Mesendoderm (in vitro differentiated cells): ENCODE measurements at regions not wholly inside any gene's neighbourhood (a gene's known extent, or its start where the extent isn't known, plus 50 kb on each side); places are given as distances from the start of the nearest gene placed in this dataset.

Experiments
- DNase-seq: peaks from one replicate; pipeline ENCODE4 v3.0.0; 2013
- H2AK5ac ChIP-seq: 2 replicates; pipeline ENCODE4 v1.6.1; 2013; ENCODE audit warnings: low read length, inconsistent platforms
- H2BK120ac ChIP-seq: 2 replicates; pipeline ENCODE4 v1.6.1; 2013; ENCODE audit warnings: low read depth, mild to moderate bottlenecking, low read length, moderate library complexity, mixed read lengths
- H2BK15ac ChIP-seq: replicated peaks from 2 replicates; pipeline ENCODE4 v1.6.1; 2013; ENCODE audit warnings: low read depth, mild to moderate bottlenecking, moderate library complexity
- H2BK5ac ChIP-seq: 2 replicates; pipeline ENCODE4 v1.6.1; 2013; ENCODE audit warnings: low read length, inconsistent platforms
- H3K18ac ChIP-seq: 2 replicates; pipeline ENCODE4 v1.6.1; 2013; ENCODE audit warnings: mild to moderate bottlenecking, low read length, mixed read lengths
- H3K23ac ChIP-seq: one replicate; pipeline ENCODE4 v1.6.1; 2013; ENCODE audit warnings: low read length
- H3K27ac ChIP-seq: 2 replicates; pipeline ENCODE4 v1.5.1; 2013; ENCODE audit warnings: low read depth, mild to moderate bottlenecking, inconsistent platforms, low read length, moderate library complexity
- H3K27me3 ChIP-seq: 2 replicates; pipeline ENCODE4 v1.6.1; 2013; ENCODE audit warnings: low read length, control low read depth, mild to moderate bottlenecking, inconsistent platforms; ENCODE audit not compliant: insufficient read depth, poor library complexity
- H3K36me3 ChIP-seq: 2 replicates; pipeline ENCODE4 v1.6.1; 2013; ENCODE audit warnings: low read length, inconsistent platforms; ENCODE audit not compliant: control insufficient read depth, insufficient read depth
- H3K4ac ChIP-seq: one replicate; pipeline ENCODE4 v1.6.1; 2013; ENCODE audit warnings: low read depth, mild to moderate bottlenecking, low read length, moderate library complexity
- H3K4me1 ChIP-seq: 2 replicates; pipeline ENCODE4 v1.6.1; 2013; ENCODE audit warnings: low read depth, low read length, inconsistent platforms; ENCODE audit not compliant: control insufficient read depth
- H3K4me2 ChIP-seq: 2 replicates; pipeline ENCODE4 v1.6.1; 2013; ENCODE audit warnings: low read length
- H3K4me3 ChIP-seq: 2 replicates; pipeline ENCODE4 v1.5.1; 2013; ENCODE audit warnings: mild to moderate bottlenecking, low read length
- H3K56ac ChIP-seq: one replicate; pipeline ENCODE4 v1.6.1; 2013; ENCODE audit warnings: low read length
- H3K79me1 ChIP-seq: 2 replicates; pipeline ENCODE4 v1.6.1; 2013; ENCODE audit warnings: low read length, inconsistent platforms
- H3K79me2 ChIP-seq: 2 replicates; pipeline ENCODE4 v1.6.1; 2013; ENCODE audit warnings: mild to moderate bottlenecking, low read length; ENCODE audit not compliant: control insufficient read depth, insufficient read depth
- H3K9ac ChIP-seq: 2 replicates; pipeline ENCODE4 v1.6.1; 2013; ENCODE audit warnings: low read length, inconsistent platforms
- H4K5ac ChIP-seq: one replicate; pipeline ENCODE4 v1.6.1; 2013; ENCODE audit warnings: low read length
- H4K8ac ChIP-seq: one replicate; pipeline ENCODE4 v1.6.1; 2013; ENCODE audit warnings: low read depth, mild to moderate bottlenecking, control low read depth, low read length, moderate library complexity
- WGBS: extraction: QIAGEN DNeasy Blood & Tissue Kit; methylation state at CpG from one replicate; pipeline ENCODE4 v1.1.7; 2013; ENCODE audit warnings: low lambda C conversion rate, missing lambda C conversion rate; ENCODE audit not compliant: insufficient coverage; ENCODE audit errors: extremely low coverage; 5-methylcytosine and 5-hydroxymethylcytosine counted together

GRCh38 chr14:34187061-34187460, 236.2 kb upstream of the EGLN3 start:
- Histone ChIP-seq H2AK5ac (no peak overlapping the region), H3K18ac (no peak overlapping the region), H3K79me2 (no peaks in the 10 kb centered on the region), H3K79me1 (no peaks in the 10 kb centered on the region), H4K8ac (no peak overlapping the region), H4K5ac (no peak overlapping the region), H2BK120ac (no peak overlapping the region), H3K4ac (no peak overlapping the region), H3K36me3 (no peaks in the 10 kb centered on the region), H3K9ac (no peak overlapping the region), H3K27ac (no peak overlapping the region), H3K4me1 (no peaks in the 10 kb centered on the region), H3K4me2 (no peak overlapping the region), H3K23ac (no peak overlapping the region), H3K4me3 (no peak overlapping the region), H2BK5ac (no peak overlapping the region), H3K56ac (no peak overlapping the region), H3K27me3 (no peaks in the 10 kb centered on the region), H2BK15ac (no peak overlapping the region)
- no peak for DNase-seq
- WGBS: no CpG with 5 or more reads among the region's 3 CpGs

- no peak overlapping the region for H2BK5ac ChIP-seq
- no peaks in the 10 kb centered on the region for H3K4me1 ChIP-seq
- H3K27me3 ChIP-seq: no peaks in the 10 kb centered on the region
- H4K5ac ChIP-seq: no peak overlapping the region
- H3K79me2 ChIP-seq: no peaks in the 10 kb centered on the region
- H3K56ac ChIP-seq: no peak overlapping the region
- H3K4me2 ChIP-seq: no peak overlapping the region
- H3K79me1 ChIP-seq: no peaks in the 10 kb centered on the region
- H2BK15ac ChIP-seq: no peak overlapping the region
- DNase-seq: no peak
- H3K18ac ChIP-seq: no peak overlapping the region
- no peak overlapping the region for H3K4ac ChIP-seq
- no peak overlapping the region for H2BK120ac ChIP-seq
- H4K8ac ChIP-seq: no peak overlapping the region
- H3K4me3 ChIP-seq: no peak overlapping the region
- H2AK5ac ChIP-seq: no peak overlapping the region
- H3K23ac ChIP-seq: no peak overlapping the region
- H3K27ac ChIP-seq: no peak overlapping the region
- H3K36me3 ChIP-seq: no peaks in the 10 kb centered on the region
- H3K9ac ChIP-seq: no peak overlapping the region
- no CpG with 5 or more reads among the region's 2 CpGs for WGBS
Observed at GRCh38 chr14:34184126-34184525, 233.3 kb upstream of the EGLN3 start.

GRCh38 chr14:34183478-34183877, 232.6 kb upstream of the EGLN3 start:
- Histone ChIP-seq H3K56ac (no peak overlapping the region), H4K5ac (no peak overlapping the region), H3K36me3 (no peaks in the 10 kb centered on the region), H3K23ac (no peak overlapping the region), H3K79me1 (no peaks in the 10 kb centered on the region), H3K18ac (no peak overlapping the region), H3K4me2 (no peak overlapping the region), H4K8ac (no peak overlapping the region), H2BK15ac (no peak overlapping the region), H2AK5ac (no peak overlapping the region), H3K4me1 (no peaks in the 10 kb centered on the region), H3K4ac (no peak overlapping the region), H2BK120ac (no peak overlapping the region), H3K79me2 (no peaks in the 10 kb centered on the region), H3K4me3 (no peak overlapping the region), H2BK5ac (no peak overlapping the region), H3K27ac (no peak overlapping the region), H3K27me3 (no peaks in the 10 kb centered on the region), H3K9ac (no peak overlapping the region)
- no peak for DNase-seq
- WGBS: no CpG with 5 or more reads among the region's 7 CpGs

DNA sequence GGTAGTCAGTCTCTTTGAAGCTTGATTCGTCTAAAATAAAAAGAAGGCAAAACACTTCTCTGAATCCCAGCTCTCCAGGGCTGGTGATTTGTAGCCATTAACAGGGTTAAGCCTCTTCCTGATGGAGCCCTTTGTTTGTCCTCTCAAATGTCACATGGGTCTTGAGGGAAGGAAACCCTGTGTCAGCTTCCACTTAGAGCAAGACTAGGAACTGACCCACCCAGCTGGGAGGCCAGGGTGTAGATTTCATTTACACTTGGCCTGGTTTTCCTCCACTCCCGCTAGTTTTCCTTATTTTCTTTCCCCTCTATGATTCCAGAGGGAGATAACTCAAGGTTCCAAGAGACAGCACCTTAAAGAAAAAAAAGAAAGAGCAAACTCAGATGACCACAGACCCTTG, 230.5 kb upstream of the EGLN3 start:
- H2BK5ac ChIP-seq: no peak overlapping the region
- no peak overlapping the region for H3K18ac ChIP-seq
- H4K5ac ChIP-seq: no peak overlapping the region
- no peaks in the 10 kb centered on the region for H3K79me1 ChIP-seq
- no peak overlapping the region for H2AK5ac ChIP-seq
- no peak overlapping the region for H4K8ac ChIP-seq
- H3K4me3 ChIP-seq: no peak overlapping the region
- no peaks in the 10 kb centered on the region for H3K36me3 ChIP-seq
- no peak overlapping the region for H3K27ac ChIP-seq
- no peak overlapping the region for H2BK15ac ChIP-seq
- H2BK120ac ChIP-seq: no peak overlapping the region
- no peak overlapping the region for H3K23ac ChIP-seq
- H3K79me2 ChIP-seq: no peaks in the 10 kb centered on the region
- H3K27me3 ChIP-seq: no peaks in the 10 kb centered on the region
- no peak overlapping the region for H3K4ac ChIP-seq
- DNase-seq: peak; percentile 21
- H3K4me2 ChIP-seq: no peak overlapping the region
- WGBS: no CpG with 5 or more reads among the region's 2 CpGs
- no peak overlapping the region for H3K56ac ChIP-seq
- no peak overlapping the region for H3K9ac ChIP-seq
- H3K4me1 ChIP-seq: no peaks in the 10 kb centered on the region

DNA sequence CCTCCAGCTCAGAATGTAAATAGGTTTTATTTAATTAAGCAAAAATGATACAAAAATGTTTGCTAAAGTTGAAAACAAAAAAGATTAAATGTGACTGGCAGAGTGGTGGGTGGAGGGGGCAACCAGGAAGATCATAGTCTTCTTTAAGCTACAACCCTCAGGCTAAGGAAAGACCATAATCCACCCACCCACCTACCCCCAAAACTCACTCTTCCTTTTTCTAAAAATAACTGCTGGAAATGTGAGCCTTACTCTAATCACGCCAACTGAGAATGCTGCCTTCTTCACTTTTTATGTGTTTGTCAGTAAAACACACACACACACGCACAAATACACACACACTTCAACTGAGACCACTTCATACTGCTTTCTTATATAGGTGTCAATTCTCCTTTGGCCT, 230.0 kb upstream of the EGLN3 start:
- Histone ChIP-seq H4K5ac (no peak overlapping the region), H3K9ac (no peak overlapping the region), H3K4ac (no peak overlapping the region), H2AK5ac (no peak overlapping the region), H3K36me3 (no peaks in the 10 kb centered on the region), H2BK120ac (no peak overlapping the region), H3K27me3 (no peaks in the 10 kb centered on the region), H2BK5ac (no peak overlapping the region), H3K79me2 (no peaks in the 10 kb centered on the region), H3K4me1 (no peaks in the 10 kb centered on the region), H3K79me1 (no peaks in the 10 kb centered on the region), H3K18ac (no peak overlapping the region), H4K8ac (no peak overlapping the region), H3K4me2 (no peak overlapping the region), H2BK15ac (no peak overlapping the region), H3K4me3 (no peak overlapping the region), H3K23ac (no peak overlapping the region), H3K56ac (no peak overlapping the region), H3K27ac (no peak overlapping the region)
- WGBS: no CpG with 5 or more reads among the region's 2 CpGs
- DNase-seq: no peak

DNA sequence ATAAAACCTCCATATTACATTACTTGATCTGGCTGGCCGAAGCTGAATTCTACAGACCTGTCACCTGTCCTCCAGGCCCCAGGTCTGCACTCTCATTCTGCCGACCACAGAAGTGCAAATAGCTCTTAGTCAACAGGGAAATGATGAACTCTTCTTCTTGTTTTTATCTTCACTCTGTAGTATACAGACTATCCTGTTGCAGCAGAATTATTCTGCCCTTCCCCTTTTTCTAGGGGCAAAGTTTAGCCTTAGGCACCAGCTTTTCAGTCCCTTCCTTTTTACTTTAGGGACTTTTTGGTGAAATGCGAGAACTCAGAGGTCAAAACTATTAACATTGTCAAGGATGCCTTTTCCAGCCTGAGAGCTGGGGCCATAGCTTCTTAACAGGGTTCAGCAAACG, 229.6 kb upstream of the EGLN3 start:
- no peak overlapping the region for H3K4ac ChIP-seq
- no peaks in the 10 kb centered on the region for H3K79me2 ChIP-seq
- H4K5ac ChIP-seq: no peak overlapping the region
- no peak overlapping the region for H3K9ac ChIP-seq
- no CpG with 5 or more reads among the region's 4 CpGs for WGBS
- no peaks in the 10 kb centered on the region for H3K36me3 ChIP-seq
- no peak overlapping the region for H2BK5ac ChIP-seq
- no peaks in the 10 kb centered on the region for H3K79me1 ChIP-seq
- H2BK15ac ChIP-seq: no peak overlapping the region
- H4K8ac ChIP-seq: no peak overlapping the region
- no peak for DNase-seq
- no peaks in the 10 kb centered on the region for H3K4me1 ChIP-seq
- no peak overlapping the region for H3K56ac ChIP-seq
- no peak overlapping the region for H3K23ac ChIP-seq
- H3K4me3 ChIP-seq: no peak overlapping the region
- H3K27ac ChIP-seq: no peak overlapping the region
- no peak overlapping the region for H3K4me2 ChIP-seq
- no peaks in the 10 kb centered on the region for H3K27me3 ChIP-seq
- H2BK120ac ChIP-seq: no peak overlapping the region
- no peak overlapping the region for H3K18ac ChIP-seq
- H2AK5ac ChIP-seq: no peak overlapping the region
